SW480 (cell line): ENCODE measurements at regions not wholly inside any gene's neighbourhood (a gene's known extent, or its start where the extent isn't known, plus 50 kb on each side); places are given as distances from the start of the nearest gene placed in this dataset.

Source experiments
- DNase-seq: peaks from one replicate; pipeline ENCODE4 v3.0.0-alpha.2; 2016; ENCODE audit warnings: low spot score

DNA sequence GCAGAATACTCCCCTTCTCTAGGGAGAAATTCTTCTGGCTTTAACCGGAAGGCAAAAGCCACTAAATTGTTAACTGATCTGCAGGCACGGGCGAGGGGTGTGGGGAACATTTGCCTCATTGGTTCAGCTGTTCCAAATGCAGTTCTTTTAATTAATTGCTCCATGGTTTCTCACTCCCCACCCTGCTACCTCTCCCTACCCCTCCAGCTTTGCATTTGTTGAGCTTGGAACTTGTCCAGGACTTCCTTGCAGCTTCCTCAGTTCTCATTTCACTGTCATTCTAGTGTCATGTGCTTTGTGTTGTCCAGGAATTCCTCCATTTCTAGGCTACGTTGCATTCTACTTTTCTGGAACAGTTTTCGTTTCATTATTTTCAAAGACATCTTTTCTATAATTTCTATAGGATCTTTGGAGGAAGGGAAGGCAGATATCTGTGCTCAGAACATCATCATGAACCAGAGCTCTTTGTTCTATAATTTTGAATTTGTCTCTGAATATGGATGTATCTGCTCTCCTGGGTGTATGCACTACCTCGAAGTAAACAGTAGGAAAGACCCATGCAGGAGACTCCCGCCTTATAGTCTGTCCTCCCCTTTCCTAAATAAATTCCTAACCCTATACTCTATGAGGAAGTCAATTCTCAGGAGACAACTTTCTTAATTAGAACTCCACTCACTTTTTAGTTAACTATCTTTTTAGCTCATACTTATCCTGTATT is 132.4 kb upstream of the LMO4 start:
- no peak for DNase-seq

DNA sequence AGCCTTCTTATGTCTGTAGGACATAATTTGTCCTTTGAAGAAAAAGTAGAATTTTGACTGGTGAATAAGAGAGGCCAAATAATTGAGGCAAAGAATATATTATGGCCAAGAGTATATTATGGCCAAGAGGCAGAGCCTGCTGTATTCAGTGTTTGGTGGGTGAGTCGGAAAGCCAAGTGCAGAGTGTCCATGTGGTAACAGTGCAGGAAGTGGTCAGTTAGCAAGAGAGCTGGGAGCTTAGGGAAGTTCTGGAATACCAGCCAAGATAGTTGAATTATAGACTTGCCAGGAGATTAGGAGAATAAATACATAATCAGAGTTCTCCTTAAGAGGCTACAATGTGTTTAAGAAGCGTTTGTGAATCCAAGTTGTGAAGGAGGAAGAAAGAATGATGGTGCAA is 131.5 kb upstream of the LMO4 start:
- DNase-seq, result no peak

DNA sequence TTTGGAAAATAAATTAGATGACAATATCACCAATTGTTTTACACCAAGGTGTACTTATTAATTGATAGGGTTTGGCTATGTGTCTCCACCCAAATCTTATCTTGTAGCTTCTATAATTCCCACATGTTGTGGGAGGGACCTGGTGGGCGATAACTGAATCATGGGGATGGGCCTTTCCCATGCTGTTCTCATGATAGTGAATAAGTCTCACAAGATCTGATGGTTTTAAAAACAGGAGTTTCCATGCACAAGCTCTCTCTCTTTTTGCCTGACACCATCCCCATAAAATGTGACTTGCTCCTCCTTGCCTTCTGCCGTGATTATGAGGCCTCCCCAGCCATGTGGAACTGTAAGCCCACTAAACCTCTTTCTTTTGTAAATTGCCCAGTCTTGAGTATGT is 131.0 kb upstream of the LMO4 start:
- DNase-seq, result no peak

DNA sequence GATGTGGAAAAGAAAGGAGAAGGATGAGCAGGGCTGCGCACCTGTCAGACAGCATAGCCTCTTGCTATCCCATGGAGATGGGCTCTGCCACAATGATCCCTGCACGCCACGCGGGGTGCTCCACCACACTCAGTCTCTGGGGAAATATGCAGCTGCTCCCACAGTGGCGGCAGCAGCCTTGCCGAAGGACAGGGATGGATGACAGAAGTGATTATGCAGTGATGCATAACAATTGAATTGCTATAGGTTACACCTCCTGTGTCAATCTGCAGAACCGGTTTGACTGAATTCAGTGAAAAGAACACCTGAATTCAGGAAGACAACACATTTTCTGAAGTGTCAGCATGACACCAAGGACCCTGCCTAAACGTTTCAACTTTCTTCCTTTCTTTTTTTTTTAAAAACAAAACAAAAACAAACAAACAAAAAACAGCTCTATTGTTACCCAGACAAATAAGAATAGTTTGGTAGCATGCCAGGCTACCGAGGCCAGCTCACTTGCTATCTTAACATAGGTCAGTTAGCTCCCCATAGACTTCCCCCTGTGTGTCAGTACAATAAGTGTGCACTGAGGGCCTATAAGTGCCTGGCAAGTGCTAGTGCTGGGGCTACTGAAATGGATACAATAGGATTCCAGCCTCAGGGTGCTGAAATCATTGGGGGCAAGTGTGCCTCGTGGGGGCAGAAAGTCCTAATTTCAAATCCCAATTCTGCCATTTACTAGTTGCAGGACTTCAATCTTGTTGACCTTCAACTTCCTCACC is 127.6 kb upstream of the LMO4 start:
- DNase-seq, result no peak

GRCh38 chr1:87201768-87202167 is 126.9 kb upstream of the LMO4 start:
- no peak for DNase-seq

DNA sequence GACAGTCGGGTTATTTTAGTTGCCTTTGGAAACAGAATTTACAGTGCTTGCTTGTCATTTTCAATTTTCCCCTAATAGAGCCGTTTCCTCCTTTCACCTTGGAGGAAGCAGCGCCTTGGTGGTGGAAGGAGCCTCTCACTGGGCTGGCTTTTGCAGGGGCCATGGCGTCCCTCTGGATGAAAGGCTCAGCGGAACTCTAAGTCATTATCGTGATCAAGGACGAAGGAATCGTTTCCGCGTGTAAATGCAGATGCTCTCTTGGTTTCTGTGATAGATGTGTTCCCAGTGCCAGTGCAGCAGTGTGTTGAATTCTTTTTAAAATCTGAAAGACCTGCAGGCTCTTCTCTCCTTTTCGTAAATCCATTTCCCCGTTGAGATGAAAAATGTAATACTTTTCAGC is 126.2 kb upstream of the LMO4 start:
- no peak for DNase-seq

GRCh38 chr1:87202922-87203655 is 125.6 kb upstream of the LMO4 start:
- DNase-seq, result no peak

DNA sequence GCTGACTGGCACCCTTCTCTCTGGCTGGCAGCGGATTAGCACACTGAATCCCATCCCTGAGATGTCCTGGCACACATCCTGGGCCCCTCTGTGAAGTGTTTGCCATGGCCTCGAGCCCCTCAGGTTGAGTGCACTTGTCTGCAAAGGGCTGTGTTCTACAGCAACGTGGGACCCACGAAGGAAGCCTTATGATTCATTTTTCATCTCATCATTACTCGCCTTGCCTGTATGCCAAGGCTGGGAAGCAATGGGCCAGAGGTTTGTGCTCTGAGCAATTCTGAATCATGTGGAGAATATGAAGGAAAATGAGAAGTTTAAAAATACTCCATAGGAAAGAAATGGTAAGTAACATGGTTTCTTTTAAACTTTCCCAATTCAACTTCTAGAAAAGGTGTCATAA is 124.8 kb upstream of the LMO4 start:
- no peak for DNase-seq

DNA sequence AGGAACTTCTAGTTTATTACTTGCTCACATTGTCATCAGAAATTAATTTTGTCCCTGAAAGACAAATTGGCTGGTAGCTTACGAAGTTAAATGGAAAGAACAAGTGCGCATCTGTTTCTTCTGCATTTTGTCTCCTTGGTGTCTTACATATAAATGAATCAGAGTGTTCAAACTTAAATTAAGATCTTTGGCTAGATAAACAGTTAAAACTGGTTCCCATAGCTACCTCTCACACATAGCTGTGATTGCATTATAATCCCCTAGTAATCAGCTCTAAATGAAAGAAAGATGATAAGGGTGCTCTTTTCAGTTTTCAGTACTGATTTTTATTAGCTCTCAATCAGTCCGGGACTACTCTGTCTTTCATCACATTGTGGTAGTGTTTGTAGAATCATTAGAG is 124.2 kb upstream of the LMO4 start:
- DNase-seq, result no peak

- no peak for DNase-seq
Observed at GRCh38 chr1:87204921-87205320, 123.8 kb upstream of the LMO4 start.

DNA sequence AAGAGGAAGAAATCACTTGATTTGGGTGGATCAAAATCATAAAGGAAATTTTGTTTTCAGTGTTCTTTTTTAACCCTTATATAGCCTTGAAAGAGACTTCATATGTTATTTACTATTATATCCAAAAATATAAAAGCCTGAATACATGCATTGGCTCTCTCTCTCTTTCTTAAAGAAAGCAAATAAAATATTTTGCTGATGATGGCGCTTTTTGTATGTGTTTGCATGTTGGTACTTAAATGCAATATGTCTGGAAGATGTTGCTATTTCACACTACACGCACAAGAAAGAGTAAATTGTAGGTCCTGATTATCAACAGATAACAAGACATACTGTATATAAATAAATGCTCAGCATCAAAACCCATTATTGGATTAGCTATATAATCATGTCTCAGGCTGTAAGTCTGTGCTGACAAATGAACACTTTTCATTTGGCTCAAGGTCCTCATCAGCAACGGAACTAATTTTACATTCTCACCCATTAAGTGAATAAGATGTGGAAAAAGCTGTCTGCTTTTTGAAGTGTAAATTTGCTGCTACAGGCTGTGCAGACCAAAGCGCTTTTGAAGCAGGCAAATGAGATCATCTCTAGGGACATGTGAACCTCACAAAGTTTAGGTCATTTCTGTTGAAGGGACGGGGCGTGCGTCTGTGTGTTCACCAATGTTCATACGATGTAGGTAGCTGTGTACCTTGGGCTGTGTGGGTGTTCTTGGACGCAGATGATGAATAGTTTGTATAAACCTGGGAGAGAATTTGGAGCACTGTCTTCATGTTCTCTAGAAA is 122.4 kb upstream of the LMO4 start:
- DNase-seq, result no peak

- DNase-seq, result no peak
Observed at GRCh38 chr1:87208080-87208479, 120.6 kb upstream of the LMO4 start.

- no peak for DNase-seq
Observed at GRCh38 chr1:87208931-87209330, 119.7 kb upstream of the LMO4 start.

GRCh38 chr1:87210151-87210550 is 118.5 kb upstream of the LMO4 start:
- no peak for DNase-seq

- no peak for DNase-seq
Observed at GRCh38 chr1:87212431-87213134, 116.1 kb upstream of the LMO4 start.

DNA sequence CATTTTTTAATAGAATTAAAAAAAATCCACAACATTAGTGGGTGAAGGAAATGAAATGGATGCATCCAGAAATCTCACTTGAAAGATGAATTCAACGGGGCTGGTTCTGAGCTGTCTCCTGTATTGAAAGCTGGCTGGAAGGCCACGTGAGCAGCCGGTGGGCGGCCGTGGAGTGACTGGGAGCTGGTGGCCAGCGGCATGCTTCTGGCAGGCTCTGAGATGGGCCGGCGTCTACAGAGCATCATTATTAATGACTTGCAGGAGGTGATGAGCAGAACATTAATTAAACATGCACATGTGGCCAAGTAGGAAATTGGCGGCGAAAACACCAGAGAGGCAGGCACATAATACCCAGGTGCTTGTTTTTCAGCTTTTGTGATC is 115.6 kb upstream of the LMO4 start:
- DNase-seq, result no peak

DNA sequence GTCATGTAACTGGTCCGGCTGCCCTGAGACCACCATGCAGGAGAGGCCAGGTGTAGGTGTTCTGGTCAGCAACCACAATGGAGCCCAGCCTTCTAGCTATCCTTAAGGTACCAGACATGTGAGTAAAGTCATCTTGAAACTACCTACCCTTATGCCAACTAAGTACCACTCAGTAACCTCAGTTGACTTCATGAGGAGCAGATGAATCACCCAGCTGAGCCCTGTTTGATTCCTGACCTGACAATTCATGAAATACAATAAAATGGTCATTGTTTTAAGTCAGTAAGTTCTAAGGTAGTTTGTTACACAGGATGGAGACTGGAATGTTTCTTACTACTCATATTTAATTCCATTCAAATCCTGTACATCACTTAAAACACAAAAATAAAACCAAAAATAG is 113.1 kb upstream of the LMO4 start:
- DNase-seq, result no peak

GRCh38 chr1:87218618-87219017 is 110.1 kb upstream of the LMO4 start:
- DNase-seq, result no peak

DNA sequence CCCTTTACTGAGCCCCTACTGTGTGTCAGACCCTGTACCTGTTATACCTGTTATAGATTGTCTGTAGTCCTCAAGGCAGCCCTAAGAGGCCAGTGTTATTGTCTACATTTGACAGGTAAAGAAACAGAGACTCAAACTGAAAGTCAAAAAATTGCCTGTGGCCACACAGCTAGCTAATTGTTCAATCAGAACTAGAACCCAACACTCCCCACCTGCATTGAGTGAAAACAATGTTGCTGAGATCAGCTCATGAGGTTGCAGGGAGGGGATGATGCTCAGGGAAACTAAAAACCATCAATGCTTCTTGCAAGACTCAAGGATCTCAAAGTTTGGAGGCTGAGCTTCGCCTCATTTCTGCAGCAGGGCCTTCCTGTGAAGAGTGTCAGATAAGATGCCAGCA is 109.5 kb upstream of the LMO4 start:
- no peak for DNase-seq

GRCh38 chr1:87219626-87220025 is 109.1 kb upstream of the LMO4 start:
- DNase-seq, result no peak

GRCh38 chr1:87220993-87221392 is 107.7 kb upstream of the LMO4 start:
- no peak for DNase-seq

- DNase-seq, result no peak
Observed at GRCh38 chr1:87224201-87224600, 104.5 kb upstream of the LMO4 start.
